IMR-90 (cell line): ENCODE measurements at regions not wholly inside any gene's neighbourhood (a gene's known extent, or its start where the extent isn't known, plus 50 kb on each side); places are given as distances from the start of the nearest gene placed in this dataset.

Experiments
- ATAC-seq: fragments of 200-7000 bp; cut with Tn5 transposase; 2 replicates; pipeline ENCODE4 v1.9.1; 2020; ENCODE audit warnings: low read depth, mild to moderate bottlenecking, moderate library complexity
- BruUV-seq: library from RNA; stranded (reverse); fragments of 400-500 nt; replicated peaks from 2 replicates; lab custom pipeline; 2021; lab: Mats Ljungman, UMichigan
- CTCF ChIA-PET: fragments of 300-600 bp; formaldehyde crosslinking; extraction: SDS; loops from one replicate; lab custom pipeline; 2021; ENCODE audit warnings: antibody characterized with exemption; lab: Yijun Ruan, JAX
- POLR2A ChIA-PET: fragments of 300-600 bp; sonication (Branson Sonifier 250); formaldehyde crosslinking; loops from one replicate; lab custom pipeline; 2022; ENCODE audit warnings: antibody characterized with exemption; ENCODE audit not compliant: unreplicated experiment; lab: Charles Lee
- DNase-seq: peaks from one replicate; pipeline ENCODE4 v3.0.0; 2013
- H2AFZ ChIP-seq: replicated peaks from 2 replicates; pipeline ENCODE3; 2013; ENCODE audit warnings: low read length, mild to moderate bottlenecking; ENCODE audit not compliant: poor library complexity
- H2AK5ac ChIP-seq: 2 replicates; pipeline ENCODE4 v1.6.1; 2013; ENCODE audit warnings: low read depth, low read length, inconsistent platforms
- H2AK9ac ChIP-seq: replicated peaks from 2 replicates; pipeline ENCODE3; 2013; ENCODE audit warnings: mild to moderate bottlenecking, low read depth, low read length, moderate library complexity; ENCODE audit not compliant: poor library complexity
- H2BK120ac ChIP-seq: 2 replicates; pipeline ENCODE4 v1.6.1; 2013; ENCODE audit warnings: low read depth, low read length, inconsistent platforms
- H2BK15ac ChIP-seq: 3 replicates; pipeline ENCODE4 v1.6.1; 2013; ENCODE audit warnings: low read depth, low read length, inconsistent platforms
- H2BK20ac ChIP-seq: 2 replicates; pipeline ENCODE4 v1.6.1; 2013; ENCODE audit warnings: low read depth, mild to moderate bottlenecking, inconsistent platforms, low read length, moderate library complexity
- H2BK5ac ChIP-seq: 2 replicates; pipeline ENCODE4 v1.6.1; 2013; ENCODE audit warnings: mild to moderate bottlenecking, low read depth, low read length, inconsistent platforms; ENCODE audit not compliant: poor library complexity, severe bottlenecking
- H3K14ac ChIP-seq: replicated peaks from 2 replicates; pipeline ENCODE4 v1.6.1; 2013; ENCODE audit warnings: low read depth, low read length, inconsistent platforms
- H3K18ac ChIP-seq: 2 replicates; pipeline ENCODE4 v1.6.1; 2013; ENCODE audit warnings: low read depth, low read length, control low read depth
- H3K23ac ChIP-seq: 2 replicates; pipeline ENCODE4 v1.6.1; 2013; ENCODE audit warnings: low read depth, low read length, inconsistent platforms
- H3K27ac ChIP-seq: 2 replicates; pipeline ENCODE4 v1.5.1; 2013; ENCODE audit warnings: mild to moderate bottlenecking, control low read depth, low read length; ENCODE audit not compliant: insufficient read depth
- H3K27me3 ChIP-seq: 2 replicates; pipeline ENCODE4 v1.6.1; 2013; ENCODE audit warnings: low read length; ENCODE audit not compliant: control insufficient read depth, insufficient read depth
- H3K36me3 ChIP-seq: 2 replicates; pipeline ENCODE4 v1.6.1; 2013; ENCODE audit warnings: low read length, mixed read lengths; ENCODE audit not compliant: control insufficient read depth, insufficient read depth
- H3K4ac ChIP-seq: 2 replicates; pipeline ENCODE4 v1.6.1; 2013; ENCODE audit warnings: low read depth, low read length, inconsistent platforms
- H3K4me1 ChIP-seq: 2 replicates; pipeline ENCODE4 v1.6.1; 2013; ENCODE audit warnings: low read length, mixed read lengths; ENCODE audit not compliant: control insufficient read depth, insufficient read depth
- H3K4me2 ChIP-seq: 2 replicates; pipeline ENCODE4 v1.6.1; 2013; ENCODE audit warnings: low read depth, mild to moderate bottlenecking, control low read depth, low read length, moderate library complexity
- H3K4me3 ChIP-seq: 2 replicates; pipeline ENCODE4 v1.5.1; 2013; ENCODE audit warnings: low read depth, mild to moderate bottlenecking, control low read depth, low read length, moderate library complexity; ENCODE audit not compliant: insufficient read depth
- H3K56ac ChIP-seq: 2 replicates; pipeline ENCODE4 v1.6.1; 2013; ENCODE audit warnings: low read length, inconsistent platforms; ENCODE audit not compliant: insufficient read depth; ENCODE audit errors: extremely low read depth
- H3K79me1 ChIP-seq, 2 experiments: 2 replicates each; pipeline ENCODE4 v1.6.1; 2013; ENCODE audit warnings: low read length in 2 of 2, inconsistent platforms in 1 of 2, low read depth in 1 of 2
- H3K9ac ChIP-seq: 2 replicates; pipeline ENCODE4 v1.6.1; 2013; ENCODE audit warnings: low read depth, low read length, control low read depth
- H3K9me1 ChIP-seq: 2 replicates; pipeline ENCODE4 v1.6.1; 2013; ENCODE audit warnings: low read length, inconsistent platforms; ENCODE audit not compliant: insufficient read depth
- H3K9me3 ChIP-seq: 2 replicates; pipeline ENCODE4 v1.6.1; 2013; ENCODE audit warnings: low read length; ENCODE audit not compliant: control insufficient read depth, insufficient read depth
- H4K20me1 ChIP-seq: 2 replicates; pipeline ENCODE4 v1.6.1; 2013; ENCODE audit warnings: low read length, inconsistent platforms; ENCODE audit not compliant: insufficient read depth
- H4K5ac ChIP-seq: 2 replicates; pipeline ENCODE4 v1.6.1; 2013; ENCODE audit warnings: mild to moderate bottlenecking, low read depth, low read length, control low read depth
- H4K8ac ChIP-seq, 2 experiments: 2 replicates each; pipeline ENCODE4 v1.6.1; 2013; ENCODE audit warnings: low read depth in 2 of 2, low read length in 2 of 2, control low read depth in 1 of 2, inconsistent platforms in 1 of 2
- H4K91ac ChIP-seq: 2 replicates; pipeline ENCODE4 v1.6.1; 2013; ENCODE audit warnings: low read depth, low read length, inconsistent platforms; ENCODE audit not compliant: insufficient read depth
- BHLHE40 ChIP-seq: fragments of 150-350 bp; IDR thresholded peaks from 2 replicates; pipeline ENCODE4 v1.6.1; 2016; ENCODE audit warnings: mild to moderate bottlenecking, low read depth, low read length
- CEBPB ChIP-seq: IDR thresholded peaks from 2 replicates; pipeline ENCODE4 v1.6.1; 2012; ENCODE audit warnings: low read depth, low read length, improper control_type of control experiment
- CHD1 ChIP-seq: IDR thresholded peaks from 2 replicates; pipeline ENCODE4 v1.6.1; 2012; ENCODE audit warnings: low read depth, low read length, improper control_type of control experiment
- CTCF ChIP-seq: conservative IDR thresholded peaks from 2 replicates; pipeline ENCODE4 v1.5.1; 2012; ENCODE audit warnings: mild to moderate bottlenecking, low read depth, low read length, improper control_type of control experiment
- ELK1 ChIP-seq: fragments of 150-350 bp; IDR thresholded peaks from 2 replicates; pipeline ENCODE4 v1.6.1; 2016; ENCODE audit warnings: low read depth, mild to moderate bottlenecking, low read length, moderate library complexity, borderline replicate concordance
- FOS ChIP-seq: fragments of 150-350 bp; IDR thresholded peaks from 2 replicates; pipeline ENCODE4 v1.6.1; 2016; ENCODE audit warnings: low read depth, low read length
- MAFK ChIP-seq: IDR thresholded peaks from 2 replicates; pipeline ENCODE4 v1.6.1; 2012; ENCODE audit warnings: low read depth, low read length, improper control_type of control experiment
- MAZ ChIP-seq: IDR thresholded peaks from 2 replicates; pipeline ENCODE4 v1.6.1; 2012; ENCODE audit warnings: low read depth, mild to moderate bottlenecking, low read length, improper control_type of control experiment, moderate library complexity, borderline replicate concordance
- MXI1 ChIP-seq: IDR thresholded peaks from 2 replicates; pipeline ENCODE4 v1.6.1; 2012; ENCODE audit warnings: low read depth, mild to moderate bottlenecking, low read length, moderate library complexity, borderline replicate concordance
- NFE2L2 ChIP-seq: fragments of 150-350 bp; IDR thresholded peaks from 2 replicates; pipeline ENCODE4 v1.6.1; 2016; ENCODE audit warnings: low read depth, mild to moderate bottlenecking, low read length
- POLR2A ChIP-seq: IDR thresholded peaks from 2 replicates; pipeline ENCODE4 v1.6.1; 2012; ENCODE audit warnings: mild to moderate bottlenecking, low read depth, low read length
- RAD21 ChIP-seq: IDR thresholded peaks from 2 replicates; pipeline ENCODE4 v1.6.1; 2012; ENCODE audit warnings: low read length, improper control_type of control experiment
- RCOR1 ChIP-seq: IDR thresholded peaks from 2 replicates; pipeline ENCODE4 v1.6.1; 2012; ENCODE audit warnings: mild to moderate bottlenecking, low read length, improper control_type of control experiment; ENCODE audit not compliant: insufficient replicate concordance
- RFX5 ChIP-seq: IDR thresholded peaks from 2 replicates; pipeline ENCODE4 v1.8.0; 2012; ENCODE audit warnings: low read depth, mild to moderate bottlenecking, low read length, moderate library complexity
- SMC3 ChIP-seq: fragments of 150-350 bp; IDR thresholded peaks from 2 replicates; pipeline ENCODE4 v1.6.1; 2016; ENCODE audit warnings: low read depth, mild to moderate bottlenecking, antibody characterized with exemption, low read length, moderate library complexity
- USF2 ChIP-seq: fragments of 150-350 bp; IDR thresholded peaks from 2 replicates; pipeline ENCODE4 v1.6.1; 2017; ENCODE audit warnings: mild to moderate bottlenecking, antibody characterized with exemption, low read length, low read depth
- WGBS, 2 experiments: methylation state at CpG; one replicate each; pipeline versions ENCODE4 v1.1.5 to v1.1.7; 2013; ENCODE audit warnings: missing lambda C conversion rate in 2 of 2; ENCODE audit not compliant: insufficient read length in 1 of 2; ENCODE audit errors: extremely low coverage in 2 of 2; 5-methylcytosine and 5-hydroxymethylcytosine counted together
- dilution Hi-C: fragments of 300-500 bp; cut with HindIII; formaldehyde crosslinking; loops from one replicate; pipeline ENCODE4 v1.14.3; 2018; ENCODE audit warnings: low sequenced_read_pairs; ENCODE audit not compliant: unreplicated experiment
- in situ Hi-C: fragments of 300-500 bp; cut with MboI; formaldehyde crosslinking; loops from 3 replicates; pipeline ENCODE4 v1.14.3; 2019; ENCODE audit warnings: low sequenced_read_pairs, inconsistent platforms, mixed read lengths
- intact Hi-C: fragments of 100-400 bp; cut with micrococcal nuclease; formaldehyde crosslinking; loops from 2 replicates; pipeline ENCODE4 v1.10.0; 2022

GRCh38 chr2:223681125-223681524, 79.0 kb upstream of the SCG2 start:
- Histone ChIP-seq H2BK15ac (no peak overlapping the region), H3K4me1 (no peaks in the 10 kb centered on the region), H3K4me2 (no peak overlapping the region), H4K20me1 (no peaks in the 10 kb centered on the region), H2AFZ (no peak overlapping the region), H2BK20ac (no peak overlapping the region), H2AK9ac (no peak overlapping the region), H3K18ac (no peak overlapping the region), H4K5ac (no peak overlapping the region), H3K27me3 (no peaks in the 10 kb centered on the region), H2AK5ac (no peak overlapping the region), H2BK120ac (no peak overlapping the region), H3K9me3 (no peaks in the 10 kb centered on the region), H3K4me3 (no peak overlapping the region), H3K56ac (no peak overlapping the region), H3K79me1 (no peaks in the 10 kb centered on the region), H2BK5ac (no peak overlapping the region), H3K27ac (no peak overlapping the region), H3K9ac (no peak overlapping the region), H3K9me1 (no peaks in the 10 kb centered on the region), H3K14ac (no peak overlapping the region), H3K4ac (no peak overlapping the region), H3K36me3 (no peaks in the 10 kb centered on the region), H3K23ac (no peak overlapping the region), H4K91ac (no peak overlapping the region), H4K8ac (no peak overlapping the region)
- no peak for DNase-seq
- TF ChIP-seq BHLHE40 (no peak), RCOR1 (no peak), RFX5 (no peak), POLR2A (no peak), CTCF (no peak), USF2 (no peak), RAD21 (no peak), CEBPB (no peak), MXI1 (no peak), NFE2L2 (no peak), ELK1 (no peak), CHD1 (no peak), FOS (no peak), MAZ (no peak), SMC3 (no peak), MAFK (no peak)
- no peak for ATAC-seq
- ChIA-PET CTCF (interaction anchor here (0.7 kb wide), 1 partner anchor 117 kb away, joined by 6 read pairs; no protein-coding TSS in a partner anchor), POLR2A (no interaction called here)
- intact Hi-C loops, result no loop called here
- dilution Hi-C loops, result no loop called here
- in situ Hi-C loops, result no loop called here
- no CpG with 5 or more reads among the region's 3 CpGs for WGBS, 2 experiments
- BruUV-seq, result no TSS peak
